ENCODE measurements at regions not wholly inside any gene's neighbourhood (a gene's known extent, or its start where the extent isn't known, plus 50 kb on each side); places are given as distances from the start of the nearest gene placed in this dataset.

GRCh38 chr11:100550912-100551632 is 136.0 kb upstream of the ARHGAP42 start:
- intact Hi-C loops (cut with micrococcal nuclease; ENCODE audit: unreplicated experiment) (no loop called here), in situ Hi-C loops (cut with HindIII; ENCODE audit: extremely low pct_ligation_motif_present, low pct_unique_long_range_greater_than_20kb) (no loop called here)
- no peak overlapping the region for H3K4me3 ChIP-seq (replicated peaks in 1 of 3; ENCODE audit: insufficient read depth in 1 of 3, low read depth in 2 of 3, low read length in 3 of 3)
- ChIA-PET CTCF (ENCODE audit: low intra/inter-chr PET ratio, low total read pairs) (no interaction called here), POLR2A (no interaction called here)
- H3K4me2 ChIP-seq (ENCODE audit: low read depth, low read length): no peak overlapping the region
- H3K9ac ChIP-seq (ENCODE audit: insufficient read depth, low read depth, low read length): no peak overlapping the region
- no peak for ATAC-seq
- TF ChIP-seq NAIF1 (CRISPR knock-in tag; IDR thresholded peaks at IDR 0.05; ENCODE audit: borderline replicate concordance) (no peak), KLF9 (CRISPR knock-in tag; IDR thresholded peaks at IDR 0.05; ENCODE audit: low read depth) (no peak), ZFAT (CRISPR knock-in tag; conservative IDR thresholded peaks at IDR 0.05) (no peak), TERF1 (CRISPR knock-in tag; IDR thresholded peaks at IDR 0.05) (no peak), ZNF724P (CRISPR knock-in tag; IDR thresholded peaks at IDR 0.05; ENCODE audit: borderline replicate concordance) (no peak), CENPX (CRISPR knock-in tag; IDR thresholded peaks at IDR 0.05) (no peak), RBM22 (optimal IDR thresholded peaks at IDR 0.05; ENCODE audit: low read length) (no peak), ZFP41 (CRISPR knock-in tag; IDR thresholded peaks at IDR 0.05; ENCODE audit: borderline replicate concordance) (no peak), HMGXB3 (CRISPR knock-in tag; IDR thresholded peaks at IDR 0.05; ENCODE audit: borderline replicate concordance) (no peak), ZEB1 (IDR thresholded peaks at IDR 0.05; ENCODE audit: insufficient replicate concordance, low read depth) (no peak), TARDBP (CRISPR knock-in tag; IDR thresholded peaks at IDR 0.05) (no peak), ZNF3 (CRISPR knock-in tag; IDR thresholded peaks at IDR 0.05) (no peak), PAX8 (CRISPR knock-in tag; IDR thresholded peaks at IDR 0.05; ENCODE audit: borderline replicate concordance) (no peak), ZNF382 (CRISPR knock-in tag; IDR thresholded peaks at IDR 0.05; ENCODE audit: borderline replicate concordance) (no peak)
- no peaks in the 10 kb centered on the region for H3K9me3 ChIP-seq (ENCODE audit: low read length)
- no peak overlapping the region for H2AFZ ChIP-seq (ENCODE audit: low read length)
- WGBS (ENCODE audit: low lambda C conversion rate): 12% methylated on average over 5 of the region's 5 CpGs
- no peak overlapping the region for H3K27ac ChIP-seq (ENCODE audit: extremely low read length, insufficient read depth, low read length)
- no peaks in the 10 kb centered on the region for H3K36me3 ChIP-seq (replicated peaks in 1 of 2; ENCODE audit: control insufficient read depth in 1 of 2, insufficient read depth in 2 of 2, low read length in 2 of 2)
- H3K27me3 ChIP-seq (ENCODE audit: control insufficient read depth in 1 of 2, insufficient read depth in 2 of 2, low read length in 2 of 2): peaks cover 0 to 6% of the 10 kb centered on the region in 2 experiments; a peak in 1 of 5 replicates
- no peak for FAIRE-seq
- no TSS peak for BruUV-seq (replicated peaks)
- H3K79me2 ChIP-seq (ENCODE audit: insufficient read depth, low read length): no peaks in the 10 kb centered on the region
- peaks cover 2% of the 10 kb centered on the region for H3K4me1 ChIP-seq (ENCODE audit: insufficient read depth, low read length)
- no peak for DNase-seq (ENCODE audit: low spot score)
- H4K20me1 ChIP-seq (ENCODE audit: insufficient read depth, low read length): no peaks in the 10 kb centered on the region
